GM19467 (cell line): ENCODE measurements at regions not wholly inside any gene's neighbourhood (a gene's known extent, or its start where the extent isn't known, plus 50 kb on each side); places are given as distances from the start of the nearest gene placed in this dataset.

Experiments
- ATAC-seq: cut with Tn5 transposase; IDR thresholded peaks from one replicate; pipeline ENCODE4 v1.9.1; 2021; ENCODE audit warnings: mild to moderate bottlenecking, moderate library complexity; ENCODE audit not compliant: unreplicated experiment

GRCh38 chr2:12429779-12430406, 286.8 kb upstream of the TRIB2 start:
- ATAC-seq, result no peak

- peak; percentile 99 for ATAC-seq
Measured at GRCh38 chr2:12430407-12431133, 286.2 kb upstream of the TRIB2 start.

GRCh38 chr2:12432985-12433625, 283.6 kb upstream of the TRIB2 start:
- ATAC-seq, result no peak

- ATAC-seq, result no peak
Measured at GRCh38 chr2:12433626-12433990, 283.1 kb upstream of the TRIB2 start.

- ATAC-seq, result no peak
Measured at GRCh38 chr2:12434630-12435098, 282.1 kb upstream of the TRIB2 start.

DNA sequence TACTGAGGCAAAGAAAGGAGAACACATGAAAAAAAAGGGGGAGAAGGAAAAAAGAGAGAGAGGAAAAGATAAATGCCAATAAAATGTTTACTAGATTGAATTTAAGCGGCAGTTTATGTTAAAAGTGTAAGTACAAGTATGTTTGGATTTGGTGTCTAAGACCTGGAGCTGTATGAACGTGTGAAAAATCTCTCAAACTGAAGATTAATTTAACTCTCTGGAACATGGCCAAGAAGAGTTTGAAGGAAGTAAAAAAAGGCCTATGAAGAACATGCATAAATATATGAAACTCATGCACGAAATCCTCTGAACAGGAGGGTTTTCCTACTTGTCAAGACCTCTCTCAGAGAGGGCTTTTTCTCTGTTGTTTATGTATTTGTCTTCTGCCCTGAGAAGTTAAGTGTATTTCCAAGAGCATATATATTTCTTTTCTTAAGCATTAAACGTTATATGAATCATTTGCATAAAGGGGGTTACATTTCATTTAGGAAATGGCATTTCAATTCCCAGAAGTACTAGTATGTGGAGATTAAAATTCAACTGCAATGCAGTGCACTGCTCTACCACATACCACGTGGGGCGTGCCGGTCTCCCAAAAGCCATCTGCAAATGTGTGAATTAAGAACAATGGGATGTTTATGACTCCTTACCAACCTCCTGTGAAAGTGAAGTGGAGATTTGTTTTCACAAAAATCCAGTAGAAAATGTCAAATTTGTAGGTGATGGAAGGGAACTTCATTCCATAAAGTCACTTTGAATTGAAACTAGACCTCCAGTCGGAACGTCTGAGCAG, 281.1 kb upstream of the TRIB2 start:
- ATAC-seq, result no peak

GRCh38 chr2:12436483-12436882, 280.3 kb upstream of the TRIB2 start:
- ATAC-seq, result no peak

DNA sequence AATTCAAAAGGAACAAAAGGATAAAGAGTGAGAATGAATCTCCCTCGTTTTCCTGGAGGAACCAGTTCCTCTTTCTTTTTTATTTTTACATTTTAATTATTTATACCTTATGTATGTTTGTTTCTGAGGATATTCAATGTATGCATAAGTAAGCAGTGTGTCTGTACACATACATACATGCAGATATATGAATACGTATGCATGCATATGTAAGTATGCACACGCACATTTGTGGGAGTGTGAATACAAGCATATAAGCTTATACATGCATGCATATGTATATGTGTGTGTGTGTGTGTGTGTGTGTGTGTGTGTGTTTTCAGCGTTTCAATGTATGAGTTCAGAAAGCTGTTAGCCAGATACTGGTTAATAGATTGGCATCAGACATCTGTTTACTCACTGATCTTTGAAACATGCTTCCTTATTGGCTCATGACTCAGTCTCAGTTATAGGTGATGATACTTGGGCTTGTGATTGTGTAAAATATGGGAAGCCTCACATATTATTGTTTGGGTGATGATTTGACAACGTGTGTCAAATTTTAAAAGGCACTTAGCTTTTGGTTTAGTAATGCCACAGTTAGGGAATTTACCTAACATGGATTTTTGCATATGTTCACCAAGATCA, 279.7 kb upstream of the TRIB2 start:
- ATAC-seq, result no peak

- ATAC-seq, result no peak
Measured at GRCh38 chr2:12440731-12441130, 276.0 kb upstream of the TRIB2 start.

GRCh38 chr2:12441750-12442475, 274.8 kb upstream of the TRIB2 start:
- no peak for ATAC-seq

GRCh38 chr2:12442476-12442847, 274.3 kb upstream of the TRIB2 start:
- ATAC-seq, result no peak

GRCh38 chr2:12448846-12449505, 267.8 kb upstream of the TRIB2 start:
- no peak for ATAC-seq

DNA sequence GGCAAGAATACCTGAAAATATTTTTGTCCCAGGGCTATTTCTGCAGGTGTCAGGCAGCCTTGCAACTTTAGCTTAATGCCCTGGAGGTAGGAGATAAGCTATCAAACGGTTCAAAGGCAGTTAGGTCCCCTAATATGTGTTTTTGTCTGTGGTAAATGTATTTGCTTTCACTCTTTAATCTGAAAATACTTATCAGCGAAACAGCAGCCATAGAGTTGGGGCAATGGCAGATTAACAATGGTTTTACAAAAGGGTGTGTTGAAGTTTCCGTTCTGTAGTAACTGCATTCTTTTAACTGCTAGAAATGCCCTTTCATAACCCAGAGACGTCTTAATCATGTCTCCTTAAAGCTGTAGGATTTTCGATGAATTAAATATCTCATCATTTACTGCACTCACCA, 265.0 kb upstream of the TRIB2 start:
- ATAC-seq, result no peak

- no peak for ATAC-seq
Measured at GRCh38 chr2:12452185-12452584, 264.6 kb upstream of the TRIB2 start.

DNA sequence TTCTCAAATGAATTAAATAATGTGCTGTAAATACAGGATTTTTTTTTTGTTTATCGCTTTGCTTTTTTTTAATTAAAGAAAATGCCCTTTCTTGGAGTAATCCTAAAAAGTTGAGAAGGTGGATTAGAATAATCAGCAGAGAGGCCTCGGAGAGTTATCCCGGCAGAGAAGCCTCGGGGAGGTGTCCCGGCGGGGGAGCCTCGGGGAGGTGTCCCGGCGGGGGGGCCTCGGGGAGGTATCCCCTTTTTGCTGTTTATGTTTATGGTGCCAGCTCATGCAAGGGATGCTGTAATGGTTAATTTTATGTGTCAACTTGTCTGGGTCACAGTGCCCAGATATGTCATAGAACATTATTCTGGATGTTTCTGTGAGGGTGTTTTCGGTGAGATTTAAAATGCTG, 263.0 kb upstream of the TRIB2 start:
- ATAC-seq, result no peak

GRCh38 chr2:12455661-12456060, 261.1 kb upstream of the TRIB2 start:
- ATAC-seq, result no peak

- peak; percentile 95 for ATAC-seq
Measured at GRCh38 chr2:12456293-12457106, 260.2 kb upstream of the TRIB2 start.

GRCh38 chr2:12457831-12458230, 258.9 kb upstream of the TRIB2 start:
- no peak for ATAC-seq

DNA sequence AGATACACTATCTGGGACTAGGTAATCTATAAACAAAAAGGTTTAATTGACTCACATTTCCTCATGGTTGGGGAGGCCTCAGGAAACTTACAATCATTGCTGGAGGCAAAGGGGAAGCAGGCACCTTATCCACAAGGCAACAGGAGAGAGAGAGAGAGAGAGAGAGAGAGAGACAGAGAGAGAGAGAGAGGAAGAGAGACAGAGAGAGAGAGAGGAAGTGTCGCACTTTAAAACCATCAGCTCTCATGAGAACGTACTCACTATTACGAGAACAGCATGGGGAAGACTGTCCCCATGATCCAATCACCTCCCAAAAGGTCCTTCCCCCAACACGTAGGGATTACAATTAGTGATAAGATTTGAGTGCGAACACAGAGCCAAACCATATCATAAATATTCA, 253.5 kb upstream of the TRIB2 start:
- no peak for ATAC-seq
